ENCODE measurements at regions not wholly inside any gene's neighbourhood (a gene's known extent, or its start where the extent isn't known, plus 50 kb on each side); places are given as distances from the start of the nearest gene placed in this dataset.
A peak's percentile ranks its signal among the peaks of the same experiment; 100 is the strongest.

DNA sequence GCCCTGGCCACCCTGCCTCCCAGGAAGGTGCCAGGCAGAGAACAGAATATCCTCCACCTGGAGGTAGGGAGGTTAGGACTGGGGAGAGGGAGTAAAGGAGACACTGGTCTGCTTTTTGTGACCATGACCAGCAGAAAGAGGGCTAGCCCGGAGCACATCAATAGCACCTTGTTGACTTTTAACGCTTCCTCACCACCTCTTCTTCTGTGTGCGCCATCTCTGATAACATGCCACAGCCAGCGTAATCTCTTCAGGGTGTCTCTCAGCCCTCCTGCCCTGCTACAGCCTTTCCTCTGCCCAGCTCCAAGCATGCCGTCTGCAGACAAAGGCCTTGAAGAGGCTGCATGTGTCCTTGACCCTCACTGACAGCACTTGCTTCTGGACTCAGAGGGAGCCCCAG is 50.9 kb upstream of the GJA5 start:
- no peak for DNase-seq (ENCODE audit: low spot score)

DNA sequence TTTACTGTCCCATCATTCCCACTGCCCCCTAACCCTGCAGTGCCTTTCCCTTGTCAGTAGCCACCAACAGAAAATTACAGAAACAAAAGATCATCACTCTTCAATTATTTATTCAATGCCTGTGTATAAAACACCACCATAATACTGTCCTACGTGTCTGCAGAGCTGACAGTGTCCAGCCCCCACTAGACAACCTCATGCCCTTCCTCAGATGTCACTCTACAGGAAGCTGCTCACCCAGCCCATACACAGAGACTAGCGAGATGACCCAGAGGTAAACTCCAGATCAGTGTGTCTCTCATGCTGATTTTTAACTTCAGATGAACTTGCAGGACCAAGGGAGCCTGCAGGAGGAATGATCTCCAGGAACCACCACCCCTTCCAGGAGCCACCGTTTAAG is 51.3 kb upstream of the GJA5 start:
- DNase-seq (ENCODE audit: low spot score) = no peak

DNA sequence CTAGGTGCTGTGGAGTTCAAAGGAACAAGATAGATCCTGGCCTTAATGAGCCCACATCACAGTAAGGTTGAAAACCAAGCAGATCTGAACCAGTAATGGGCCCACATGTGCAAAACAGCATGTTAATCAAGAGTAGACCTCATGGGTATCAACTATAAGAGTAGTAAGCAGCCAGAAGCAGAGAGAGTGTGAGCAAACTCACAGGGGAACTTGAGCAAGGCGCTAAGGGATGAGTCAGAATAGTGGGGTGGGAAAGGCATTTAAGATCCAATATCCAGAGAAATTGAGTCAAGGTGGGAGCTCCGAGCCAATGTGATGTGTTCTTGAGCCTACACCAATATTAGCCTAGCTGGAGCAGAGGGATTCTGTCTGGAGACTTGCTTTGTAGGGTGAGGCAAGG is 52.4 kb upstream of the GJA5 start:
- DNase-seq (ENCODE audit: low spot score) = no peak

DNA sequence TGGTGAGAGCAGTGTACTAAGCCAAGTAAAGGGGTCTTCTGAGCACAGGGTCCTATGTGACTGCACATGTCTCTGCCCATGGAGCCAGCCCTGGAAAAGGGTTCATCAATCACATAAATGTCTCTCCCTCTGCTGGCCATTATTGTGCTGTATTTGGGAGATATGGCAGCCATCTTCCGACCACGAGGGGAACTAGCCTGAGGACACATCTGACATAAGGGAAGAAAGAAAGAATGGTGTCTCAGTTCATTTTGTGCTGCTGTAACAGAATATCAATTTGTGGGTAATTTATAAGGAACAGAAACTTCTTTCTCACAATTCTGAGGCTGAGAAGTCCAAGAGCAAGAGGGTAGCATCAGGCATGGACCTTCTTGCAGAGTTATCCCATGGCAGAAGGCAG is 55.1 kb upstream of the GJA5 start:
- DNase-seq (ENCODE audit: low spot score) = no peak

DNA sequence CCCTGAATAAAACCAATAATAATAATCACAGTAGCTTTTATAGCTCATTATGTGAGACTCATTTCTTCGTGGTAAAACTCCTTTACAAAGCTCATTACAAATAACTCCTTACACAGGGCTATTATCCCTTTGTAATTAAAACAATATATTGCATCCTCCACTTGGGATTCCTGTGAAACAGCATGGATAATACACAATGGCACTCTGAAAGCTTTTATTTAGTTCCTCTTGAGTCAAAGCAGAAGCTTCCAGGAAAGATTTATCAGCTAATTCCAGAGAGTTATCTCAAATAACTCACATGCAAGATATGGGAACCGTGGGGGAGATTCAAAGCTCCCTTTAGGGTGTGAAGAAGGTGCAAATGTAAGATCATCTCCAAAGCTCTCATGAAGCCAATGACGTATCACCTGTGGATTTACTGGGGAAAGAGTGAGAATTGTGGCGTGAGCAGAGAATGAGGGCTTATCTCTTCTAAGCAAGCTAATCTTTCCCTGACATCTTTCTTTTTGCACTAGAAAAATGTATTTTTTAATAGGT is 60.4 kb upstream of the GJA5 start:
- no peak for DNase-seq (ENCODE audit: low spot score)

DNA sequence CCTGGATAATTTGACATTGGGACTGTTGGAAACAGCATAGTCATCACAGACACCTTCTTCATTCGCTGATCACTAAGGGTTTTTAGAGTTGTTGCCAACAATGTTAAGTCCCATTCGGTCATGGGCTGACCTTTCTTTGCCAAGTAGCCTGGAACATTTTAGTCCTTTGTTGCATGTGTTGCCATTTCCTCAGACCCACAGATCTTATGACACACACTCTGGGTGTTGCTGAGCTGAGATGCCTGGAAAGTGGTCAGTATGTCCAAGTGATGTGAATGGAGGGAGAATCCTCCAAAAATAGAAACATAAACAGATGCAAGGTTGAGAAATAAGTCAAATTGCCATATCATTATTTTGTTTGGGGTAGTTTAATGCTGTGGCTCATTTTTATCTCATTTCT is 61.5 kb upstream of the GJA5 start:
- no peak for DNase-seq (ENCODE audit: low spot score)

DNA sequence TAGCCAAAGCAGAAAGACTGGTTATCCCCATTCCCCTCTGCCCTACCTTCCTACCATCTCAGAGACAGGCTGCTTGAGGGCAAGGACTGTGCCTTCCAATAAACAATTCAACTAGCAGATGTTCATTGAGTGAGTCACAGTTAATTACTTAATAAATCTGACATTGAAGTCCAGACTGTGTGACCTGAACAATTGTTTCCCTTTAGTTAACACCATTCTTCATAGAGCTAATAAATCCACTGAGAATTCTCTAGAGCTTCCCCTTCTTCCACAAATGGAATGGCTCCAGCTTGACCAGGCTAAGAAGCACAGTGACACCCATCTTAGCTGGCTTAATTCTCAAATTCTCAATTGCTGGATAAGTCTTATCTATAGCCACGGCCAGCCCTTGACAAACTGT is 61.9 kb upstream of the GJA5 start:
- DNase-seq (ENCODE audit: low spot score) = no peak

DNA sequence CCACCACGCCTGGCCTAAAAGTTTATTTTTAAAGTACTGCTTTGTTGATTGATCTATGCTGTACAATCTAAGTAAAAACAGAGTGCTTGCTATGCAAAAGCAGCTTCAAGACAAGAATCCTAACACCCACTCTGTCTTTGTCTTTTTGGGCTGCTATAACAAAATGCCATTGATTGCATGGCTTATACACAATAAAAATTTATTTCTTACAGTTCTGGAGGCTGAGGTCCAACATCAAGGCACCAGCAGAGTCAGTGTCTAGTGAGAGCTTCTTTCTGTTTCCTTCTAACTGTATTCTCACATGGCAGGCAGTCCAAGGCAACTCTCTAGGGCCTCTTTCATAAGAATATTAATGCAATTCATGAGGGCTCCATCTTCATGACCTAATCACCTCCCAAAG is 63.6 kb upstream of the GJA5 start:
- DNase-seq (ENCODE audit: low spot score) = no peak

DNA sequence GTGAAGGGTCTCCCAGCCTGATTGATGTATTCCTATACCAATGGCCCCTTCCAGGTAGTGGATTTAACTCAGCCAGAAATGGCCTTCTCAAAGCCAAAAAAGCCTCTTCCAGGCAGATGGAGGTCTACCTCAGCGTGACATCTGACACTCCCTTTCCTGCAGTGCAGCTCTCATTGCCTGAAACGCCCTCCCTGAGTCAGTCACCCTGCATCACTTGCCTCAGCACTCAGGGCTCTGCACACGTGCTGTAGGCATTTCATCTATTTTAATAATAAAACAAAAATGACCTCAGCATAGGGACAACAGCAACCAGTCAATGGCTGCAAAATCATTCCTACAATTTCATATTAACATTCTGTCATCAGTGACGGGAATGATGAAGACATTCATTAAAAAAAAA is 64.4 kb upstream of the GJA5 start:
- no peak for DNase-seq (ENCODE audit: low spot score)

DNA sequence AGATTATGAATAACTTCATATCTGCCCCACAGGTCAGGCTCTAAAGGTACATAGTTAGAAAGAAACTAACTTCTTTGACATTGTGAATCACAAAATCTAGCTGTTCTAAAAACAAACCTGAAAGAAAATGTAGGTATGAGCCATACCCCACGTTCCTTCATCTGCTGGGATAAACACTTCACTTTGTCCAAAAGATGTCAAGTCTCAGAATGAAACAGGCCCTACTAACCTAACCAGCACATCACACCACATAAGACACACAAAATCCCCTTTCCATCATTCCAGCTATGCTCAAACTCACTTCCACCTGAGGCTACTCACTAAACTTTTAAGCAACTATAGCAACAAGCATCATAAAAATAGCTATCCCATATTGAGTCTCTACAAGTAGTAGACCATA is 65.2 kb upstream of the GJA5 start:
- DNase-seq (ENCODE audit: low spot score) = no peak

DNA sequence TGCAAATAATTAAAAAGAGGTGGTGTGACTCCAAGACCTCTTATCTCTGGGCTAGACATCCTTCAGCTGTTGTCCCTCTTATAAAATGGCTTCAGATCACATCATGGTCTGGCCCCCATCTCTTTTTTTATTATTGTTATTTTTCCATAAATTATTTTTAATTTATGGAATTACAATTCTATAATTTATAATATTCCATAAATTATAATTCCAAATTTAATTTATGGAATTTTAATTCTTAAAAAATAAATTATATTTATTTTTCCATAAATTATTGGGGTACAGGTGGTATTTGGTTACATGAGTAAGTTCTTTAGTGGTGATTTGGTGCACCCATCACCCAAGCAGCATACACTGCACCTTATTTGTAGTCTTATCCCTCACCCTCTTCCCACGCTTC is 65.9 kb upstream of the GJA5 start:
- DNase-seq (ENCODE audit: low spot score) = no peak

DNA sequence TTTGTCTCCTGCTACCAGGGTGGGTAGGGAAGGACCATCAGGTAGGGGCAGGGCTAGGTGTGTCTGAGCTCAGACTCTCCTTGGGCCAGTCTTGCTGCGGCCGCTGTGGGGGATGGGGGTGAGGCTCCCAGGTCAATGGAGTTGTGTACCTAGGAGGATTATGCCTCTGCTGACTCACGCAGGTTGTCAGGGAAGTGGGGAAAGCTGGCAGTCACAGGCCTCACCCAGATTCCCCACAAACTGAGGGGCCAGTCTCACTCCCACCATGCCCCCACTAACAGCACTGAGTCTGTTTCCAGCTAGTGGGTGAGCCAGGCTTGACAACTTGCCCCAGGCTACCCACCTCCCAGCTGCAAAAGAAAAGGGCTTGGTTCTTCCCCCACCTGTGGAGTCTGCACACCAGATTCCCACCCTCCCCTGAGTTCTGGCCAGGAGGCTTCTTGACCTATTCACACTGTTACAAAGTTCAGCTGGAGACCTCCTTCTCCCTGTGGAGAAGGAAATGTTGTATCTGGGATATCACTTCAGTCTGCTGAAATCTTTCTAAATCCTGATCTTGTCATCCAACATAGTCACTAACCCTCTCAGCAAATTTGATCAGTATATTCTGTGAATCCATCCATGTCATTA is 69.2 kb upstream of the GJA8 start:
- DNase-seq (ENCODE audit: low spot score) = no peak

DNA sequence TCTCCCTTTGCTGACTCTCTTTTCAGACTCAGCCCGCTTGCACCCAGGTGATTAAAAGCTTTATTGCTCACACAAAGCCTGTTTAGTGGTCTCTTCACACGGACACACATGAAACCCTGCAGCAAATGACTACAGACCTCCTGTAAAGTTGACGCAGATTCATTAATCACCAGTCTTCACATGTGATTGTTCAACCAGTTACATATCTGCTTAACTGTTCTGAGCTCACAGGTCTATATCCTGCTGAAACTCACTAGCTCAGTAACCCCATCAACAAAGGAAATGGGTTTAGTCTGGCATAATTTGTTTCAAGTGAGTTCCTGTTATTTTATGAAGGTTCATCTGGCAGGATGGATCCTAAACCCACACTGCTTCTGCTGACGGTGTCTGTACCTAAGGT is 68.4 kb upstream of the GJA8 start:
- DNase-seq (ENCODE audit: low spot score) = no peak

DNA sequence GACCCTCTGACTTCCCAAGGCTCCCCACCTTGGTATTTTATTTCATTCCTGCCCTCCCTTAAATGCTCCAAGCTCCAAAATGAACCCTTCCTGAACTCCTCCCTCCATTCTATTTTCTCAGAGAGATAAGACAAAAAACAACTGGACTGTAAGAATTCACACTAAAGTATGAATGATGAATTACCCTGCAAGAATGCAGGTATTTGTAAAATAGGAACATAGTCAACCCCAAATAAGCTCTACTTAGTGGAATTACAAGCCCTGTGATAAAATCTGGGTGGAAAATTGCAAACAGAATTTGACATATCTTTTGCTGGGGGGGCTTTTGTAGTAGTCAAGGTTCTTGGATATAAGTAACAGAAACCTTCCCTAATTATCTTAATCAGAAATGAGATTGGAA is 67.8 kb upstream of the GJA8 start:
- DNase-seq (ENCODE audit: low spot score) = no peak

DNA sequence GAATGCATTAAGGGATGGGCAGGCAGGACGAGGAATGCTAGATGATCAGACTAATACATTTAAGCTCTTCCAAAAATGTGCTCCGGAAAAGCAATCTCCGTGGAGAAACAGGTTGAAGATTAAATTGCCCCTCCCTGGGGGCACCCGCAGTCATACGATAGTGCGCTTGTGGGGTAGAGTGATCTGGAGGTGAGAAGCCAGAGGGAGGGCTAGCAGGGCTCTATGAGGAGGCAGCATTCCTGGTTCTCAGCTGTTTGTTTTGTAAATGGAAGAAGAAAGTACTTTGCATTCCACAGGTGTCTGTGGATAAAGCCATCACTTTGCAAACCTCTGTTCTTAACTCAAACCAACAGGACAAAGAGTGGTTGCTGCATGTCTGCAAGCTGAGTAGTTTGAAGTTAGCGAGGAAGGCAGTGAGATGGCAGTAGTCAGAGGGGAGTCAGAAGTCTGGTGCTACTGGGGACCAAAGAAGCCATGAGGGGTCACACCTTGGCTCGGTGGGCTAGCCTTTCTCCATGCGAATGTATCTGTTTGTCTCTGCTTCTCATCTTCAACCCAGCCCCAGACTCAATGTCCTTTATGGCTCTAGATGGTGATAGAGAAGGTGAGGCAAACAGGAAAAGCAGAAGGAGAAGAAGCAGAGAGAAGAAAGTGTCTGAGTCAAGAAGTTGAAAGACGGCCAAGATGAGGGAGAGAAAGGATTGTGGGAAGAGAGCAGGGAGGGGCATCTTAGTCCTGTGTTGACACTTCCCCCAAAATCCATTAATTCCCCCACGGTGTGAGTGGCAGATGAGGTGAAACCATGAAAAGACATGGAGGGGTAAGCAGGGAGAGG is 65.2 kb upstream of the GJA8 start:
- no peak for DNase-seq (ENCODE audit: low spot score)

DNA sequence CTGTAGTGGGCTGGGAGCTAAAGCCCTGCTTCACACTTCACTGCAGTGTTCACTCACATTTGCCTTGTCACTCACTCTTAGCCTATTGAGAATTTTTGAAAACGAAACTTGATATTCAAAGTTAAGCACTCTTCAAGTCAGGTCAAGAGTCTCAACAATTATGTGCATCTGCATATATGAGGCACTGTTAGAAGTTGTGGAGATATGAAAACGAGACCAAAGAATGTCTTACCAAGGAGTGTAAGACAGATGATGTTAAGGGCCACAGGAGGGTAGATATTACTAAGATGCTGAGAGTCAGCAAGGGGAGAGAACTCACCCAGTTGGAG is 64.7 kb upstream of the GJA8 start:
- DNase-seq (ENCODE audit: low spot score) = no peak

DNA sequence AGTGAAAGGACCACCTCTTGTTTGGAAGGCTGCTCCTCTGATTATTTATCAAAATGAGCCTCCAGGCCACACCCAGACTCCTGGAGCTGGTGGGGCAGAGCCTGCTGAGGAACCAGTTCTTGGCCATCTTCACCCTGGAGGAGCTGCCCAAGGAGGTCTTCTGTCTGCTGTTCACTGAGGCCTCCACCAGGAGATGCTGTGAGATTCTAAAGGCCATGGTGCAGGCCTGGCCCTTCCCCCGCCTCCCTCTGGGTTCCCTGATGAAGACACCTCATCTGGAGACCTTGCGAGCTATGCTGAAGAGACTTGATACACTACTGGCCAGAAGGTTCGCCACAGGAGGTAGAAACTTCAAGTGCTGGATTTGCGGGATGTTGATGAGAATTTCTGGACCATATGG is 61.7 kb upstream of the GJA8 start:
- no peak for DNase-seq (ENCODE audit: low spot score)

DNA sequence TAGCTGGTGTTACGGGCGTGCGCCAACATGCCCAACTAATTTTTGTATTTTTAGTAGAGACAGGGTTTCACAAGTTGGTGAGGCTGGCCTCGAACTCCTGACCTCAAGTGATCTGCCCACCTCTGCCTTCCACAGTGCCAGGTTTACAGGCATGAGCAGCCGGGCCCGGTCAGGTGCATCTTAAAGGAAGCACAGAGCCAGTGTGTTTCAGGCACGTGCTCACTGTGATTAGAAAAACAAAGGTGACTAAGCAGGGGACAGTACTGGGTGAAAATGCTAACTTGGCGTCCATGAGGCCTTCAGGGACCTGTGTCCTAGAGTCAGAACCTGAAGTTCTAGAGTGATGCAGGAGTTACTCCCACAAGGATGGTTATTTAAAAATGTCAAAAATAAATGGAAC is 60.0 kb upstream of the GJA8 start:
- DNase-seq (ENCODE audit: low spot score) = no peak

DNA sequence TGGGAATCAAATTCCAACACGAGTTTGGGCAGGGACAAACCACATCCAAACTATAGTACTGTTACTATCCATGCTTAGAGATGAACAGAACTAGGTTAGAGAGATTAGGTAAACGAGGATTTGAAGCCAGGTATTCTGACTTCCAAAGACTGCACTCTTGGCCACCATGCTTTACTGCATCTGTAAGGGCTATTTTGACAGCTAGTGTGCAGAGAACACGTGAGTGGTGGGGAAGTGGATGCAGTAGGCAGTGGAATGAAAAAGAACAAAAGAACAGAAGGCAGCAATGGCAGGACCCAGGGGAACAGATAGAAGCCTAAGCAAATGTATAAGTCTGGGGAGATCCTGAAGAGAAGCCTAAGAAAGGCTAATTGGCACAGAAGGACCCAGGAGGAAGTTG is 59.1 kb upstream of the GJA8 start:
- DNase-seq (ENCODE audit: low spot score) = no peak

DNA sequence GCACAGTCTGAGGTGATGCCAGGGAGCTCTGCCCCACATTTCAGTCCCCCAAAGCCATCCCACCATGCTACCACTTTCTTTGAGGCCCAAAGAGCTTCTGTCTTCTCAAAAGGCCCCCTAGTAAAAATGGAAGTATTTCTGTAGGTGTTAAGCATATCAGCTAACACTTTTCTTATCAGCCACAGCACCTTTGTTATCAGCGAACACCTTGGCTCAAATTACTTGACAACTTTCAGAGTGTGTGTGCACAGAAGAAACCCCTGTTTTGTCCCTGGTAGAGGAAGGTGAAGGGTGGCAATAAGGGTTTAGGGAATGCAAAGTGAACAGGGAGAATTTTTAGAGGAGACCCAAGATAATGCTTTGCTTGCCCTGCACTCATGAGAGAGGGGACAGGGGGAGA is 54.8 kb upstream of the GJA8 start:
- no peak for DNase-seq (ENCODE audit: low spot score)

DNA sequence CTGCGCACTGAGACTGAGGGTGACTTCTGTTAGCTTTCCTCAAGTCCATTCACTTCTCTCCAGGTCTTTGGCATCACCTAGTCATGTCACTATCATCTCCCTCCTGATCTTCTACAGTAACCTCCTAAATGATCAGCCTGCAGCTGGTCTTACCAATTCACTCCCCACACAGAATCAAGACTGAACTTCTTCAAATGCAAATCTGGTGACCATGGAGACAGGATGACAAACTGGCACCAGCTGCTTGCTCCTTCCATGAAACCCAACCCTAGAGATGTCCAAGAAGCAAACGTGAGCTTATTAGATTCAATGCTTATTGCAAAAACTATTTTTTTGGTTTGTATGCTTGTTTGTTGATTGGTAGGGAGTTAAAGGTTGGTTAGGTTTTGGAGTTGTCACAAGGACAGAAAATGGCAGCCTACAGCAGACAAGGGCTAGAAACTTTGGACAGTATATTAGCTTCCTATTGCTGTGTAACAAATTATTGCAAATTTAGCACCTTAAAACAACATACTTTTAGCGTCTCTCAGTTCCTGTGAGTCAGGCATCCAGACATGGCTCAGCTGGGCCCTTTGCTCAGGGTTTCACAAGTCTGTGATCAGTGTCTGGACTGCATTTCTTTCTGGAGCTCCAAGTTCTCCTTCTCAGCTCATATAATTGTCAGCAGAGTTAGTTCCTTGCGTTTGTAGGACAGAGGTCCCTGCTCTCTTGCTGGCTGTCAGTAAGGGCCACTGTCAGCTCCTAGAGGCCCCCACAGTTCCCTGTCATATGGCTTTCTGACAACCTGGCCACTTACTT is 53.3 kb upstream of the GJA8 start:
- no peak for DNase-seq (ENCODE audit: low spot score)

DNA sequence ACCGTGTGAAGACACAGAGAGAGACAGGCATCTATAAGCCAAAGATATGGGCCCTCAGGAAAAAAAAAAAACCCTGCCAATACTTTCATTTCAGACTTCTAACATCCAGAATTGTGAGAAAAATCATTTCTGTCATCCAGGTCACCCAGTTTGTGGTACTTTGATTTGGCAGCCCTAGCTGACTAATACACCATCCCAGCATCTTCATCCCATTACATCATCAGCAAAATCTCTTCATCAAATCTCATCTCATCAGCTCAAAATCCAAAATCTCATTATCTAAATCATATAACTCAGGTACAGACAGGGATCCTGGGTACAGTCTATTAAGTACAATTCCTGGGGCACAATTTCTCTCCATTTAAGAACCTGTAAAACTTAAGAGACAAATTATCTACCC is 51.9 kb upstream of the GJA8 start:
- no peak for DNase-seq (ENCODE audit: low spot score)

DNA sequence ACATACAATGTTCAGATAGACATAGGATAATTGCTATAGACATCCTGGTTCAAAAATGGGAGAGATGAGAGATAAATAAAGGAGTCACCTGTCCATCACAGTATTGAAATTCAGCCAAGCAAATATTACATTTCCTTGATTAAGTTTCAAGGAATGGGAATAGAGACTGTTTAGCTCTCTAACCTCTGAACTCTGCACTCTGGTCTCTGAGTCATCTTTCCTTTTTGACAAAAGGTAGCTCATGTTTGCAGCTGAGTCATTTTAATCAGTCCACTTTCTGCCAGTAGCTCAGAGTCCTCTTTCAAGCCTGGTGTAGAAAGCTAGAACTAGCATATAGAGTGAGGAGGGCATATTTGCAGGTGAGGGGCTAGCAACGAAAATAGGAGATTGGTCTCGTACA is 51.4 kb upstream of the GJA8 start:
- peak; percentile 6 for DNase-seq (ENCODE audit: low spot score)

Measured in activated CD4-positive, alpha-beta T cell treated with anti-CD3 and anti-CD28 coated beads, Interleukin-2, Interleukin-4, amounts not matched to agents 100 ng/mL and 50 ng/mL, durations not matched to agents 16 hours and 8 hours (primary cell).